Left lung (tissue), 4 donors: ENCODE measurements at regions not wholly inside any gene's neighbourhood (a gene's known extent, or its start where the extent isn't known, plus 50 kb on each side); places are given as distances from the start of the nearest gene placed in this dataset.
"Not testable (repeated sequence)": the region's sequence is repeated elsewhere in the genome, so short reads cannot be mapped to it uniquely, and the experiment has no call there.

Experiments
- ATAC-seq: fragments of 200-7000 bp; cut with Tn5 transposase; one replicate; pipeline ENCODE4 v1.9.1; 2020; ENCODE audit warnings: moderate library complexity
- DNase-seq, 4 donors: peaks; one replicate each; pipeline ENCODE4 v3.0.0-alpha.2; 2013 to 2020
- H3K27ac ChIP-seq, 2 donors: fragments of 200-600 bp; sonication (generic) in 1 of 2; one replicate each; pipeline versions ENCODE4 v1.5.0 to v1.8.0; 2020 to 2021
- H3K27me3 ChIP-seq, 2 donors: fragments of 200-600 bp; sonication (generic) in 1 of 2; one replicate each; pipeline versions ENCODE4 v1.5.0 to v1.8.0; 2020 to 2021
- H3K36me3 ChIP-seq, 2 donors: fragments of 200-600 bp; sonication (generic) in 1 of 2; one replicate each; pipeline versions ENCODE4 v1.5.0 to v1.8.0; 2020 to 2021
- H3K4me1 ChIP-seq, 2 donors: fragments of 200-600 bp; one replicate each; pipeline ENCODE4 v1.8.0; 2021
- H3K4me3 ChIP-seq, 2 donors: fragments of 200-600 bp; sonication (generic) in 1 of 2; one replicate each; pipeline versions ENCODE4 v1.5.0 to v1.8.0; 2020 to 2021; ENCODE audit warnings: mild to moderate bottlenecking in 1 of 2
- H3K9me3 ChIP-seq, 2 donors: fragments of 200-600 bp; sonication (generic) in 1 of 2; one replicate each; pipeline versions ENCODE4 v1.5.0 to v1.8.0; 2020 to 2021
- intact Hi-C, 2 donors: fragments of 100-400 bp; cut with DNase I; formaldehyde crosslinking; loops; one replicate each; pipeline versions ENCODE4 v1.11.2 to v1.14.2; 2022
- TF ChIP-seq, protein P1 (sequence below), 2 donors: fragments of 200-600 bp; sonication (generic) in 1 of 2; IDR thresholded peaks; one replicate each; pipeline versions ENCODE4 v1.5.0 to v1.8.0; 2021; ENCODE audit warnings: antibody characterized with exemption in 2 of 2
- donor health status: DM: no; HTN: yes; CAD: no.
- donor health status: DM: no; HTN: no; CAD: no.

DNA sequence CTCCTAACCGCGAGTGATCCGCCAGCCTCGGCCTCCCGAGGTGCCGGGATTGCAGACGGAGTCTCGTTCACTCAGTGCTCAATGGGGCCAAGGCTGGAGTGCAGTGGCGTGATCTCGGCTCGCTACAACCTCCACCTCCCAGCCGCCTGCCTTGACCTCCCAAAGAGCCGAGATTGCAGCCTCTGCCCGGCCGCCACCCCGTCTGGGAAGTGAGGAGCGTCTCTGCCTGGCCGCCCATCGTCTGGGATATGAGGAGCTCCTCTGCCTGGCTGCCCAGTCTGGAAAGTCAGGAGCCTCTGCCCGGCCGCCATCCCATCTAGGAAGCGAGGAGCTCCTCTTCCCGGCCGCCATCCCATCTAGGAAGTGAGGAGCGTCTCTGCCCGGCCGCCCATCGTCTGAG is 58.8 kb upstream of the ANKRD30BL start:
- ATAC-seq, result not testable (repeated sequence)

DNA sequence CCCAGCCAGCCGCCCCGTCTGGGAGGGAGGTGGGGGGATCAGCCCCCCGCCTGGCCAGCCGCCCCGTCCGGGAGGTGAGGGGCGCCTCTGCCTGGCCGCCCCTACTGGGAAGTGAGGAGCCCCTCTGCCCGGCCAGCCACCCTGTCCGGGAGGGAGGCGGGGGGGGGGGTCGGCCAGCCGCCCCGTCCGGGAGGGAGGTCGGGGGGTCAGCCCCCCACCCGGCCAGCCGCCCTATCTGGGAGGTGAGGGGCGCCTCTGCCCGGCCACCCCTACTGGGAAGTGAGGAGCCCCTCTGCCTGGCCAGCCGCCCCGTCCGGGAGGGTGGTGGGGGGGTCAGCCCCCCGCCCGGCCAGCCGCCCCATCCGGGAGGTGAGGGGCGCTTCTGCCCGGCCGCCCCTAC is 60.1 kb upstream of the ANKRD30BL start:
- not testable (repeated sequence) for H3K27me3 ChIP-seq
- DNase-seq, result peak in 1 of 4 donors; percentile 51

More for the DNA sequence above, 58.8 kb upstream of the ANKRD30BL start:
- DNase-seq, result peak in 1 of 4 donors; percentile 45
- H3K36me3 ChIP-seq, H3K27ac ChIP-seq, H3K4me1 ChIP-seq, intact Hi-C loops, H3K27me3 ChIP-seq, H3K4me3 ChIP-seq, H3K9me3 ChIP-seq: not testable (repeated sequence)

DNA sequence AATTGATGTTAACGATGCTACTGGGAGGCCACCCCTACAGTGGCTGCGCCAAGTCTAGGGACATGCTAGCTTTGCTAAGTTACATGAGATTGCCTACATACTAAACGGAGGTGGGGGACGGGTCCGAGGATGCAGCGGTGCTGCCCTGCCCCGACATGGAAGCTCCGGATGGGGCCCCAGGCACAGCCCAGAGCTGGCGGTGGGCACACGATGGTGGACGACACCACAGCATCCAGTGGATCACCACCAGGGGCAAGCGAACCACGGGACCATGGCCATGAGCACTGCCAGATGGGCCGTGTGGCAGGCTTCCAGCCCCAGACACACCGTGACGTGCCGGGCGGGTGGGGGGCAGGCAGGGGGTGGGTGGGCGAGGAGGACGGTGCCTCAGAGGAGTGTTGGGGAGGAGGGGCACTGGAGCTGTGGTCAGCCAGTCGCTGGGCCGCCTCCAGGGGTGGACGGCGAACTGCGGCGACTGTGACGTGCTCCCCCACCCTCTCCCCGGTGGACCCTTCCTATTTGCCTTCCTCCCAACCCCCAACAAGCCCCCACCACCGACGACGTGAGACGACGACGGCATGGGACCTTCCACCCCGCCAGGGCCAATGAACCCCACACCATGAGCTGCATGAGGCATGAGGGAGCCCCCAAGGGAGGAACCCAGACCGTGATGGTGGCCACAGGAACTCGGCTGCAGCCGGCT is 90.6 kb upstream of the ANKRD30BL start:
- TF ChIP-seq, protein P1, sequence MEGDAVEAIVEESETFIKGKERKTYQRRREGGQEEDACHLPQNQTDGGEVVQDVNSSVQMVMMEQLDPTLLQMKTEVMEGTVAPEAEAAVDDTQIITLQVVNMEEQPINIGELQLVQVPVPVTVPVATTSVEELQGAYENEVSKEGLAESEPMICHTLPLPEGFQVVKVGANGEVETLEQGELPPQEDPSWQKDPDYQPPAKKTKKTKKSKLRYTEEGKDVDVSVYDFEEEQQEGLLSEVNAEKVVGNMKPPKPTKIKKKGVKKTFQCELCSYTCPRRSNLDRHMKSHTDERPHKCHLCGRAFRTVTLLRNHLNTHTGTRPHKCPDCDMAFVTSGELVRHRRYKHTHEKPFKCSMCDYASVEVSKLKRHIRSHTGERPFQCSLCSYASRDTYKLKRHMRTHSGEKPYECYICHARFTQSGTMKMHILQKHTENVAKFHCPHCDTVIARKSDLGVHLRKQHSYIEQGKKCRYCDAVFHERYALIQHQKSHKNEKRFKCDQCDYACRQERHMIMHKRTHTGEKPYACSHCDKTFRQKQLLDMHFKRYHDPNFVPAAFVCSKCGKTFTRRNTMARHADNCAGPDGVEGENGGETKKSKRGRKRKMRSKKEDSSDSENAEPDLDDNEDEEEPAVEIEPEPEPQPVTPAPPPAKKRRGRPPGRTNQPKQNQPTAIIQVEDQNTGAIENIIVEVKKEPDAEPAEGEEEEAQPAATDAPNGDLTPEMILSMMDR (IDR thresholded peaks at IDR 0.05), result no peak

More for the DNA sequence above, 60.1 kb upstream of the ANKRD30BL start:
- H3K36me3 ChIP-seq, H3K9me3 ChIP-seq, ATAC-seq, H3K4me3 ChIP-seq, H3K4me1 ChIP-seq, intact Hi-C loops, H3K27ac ChIP-seq: not testable (repeated sequence)

DNA sequence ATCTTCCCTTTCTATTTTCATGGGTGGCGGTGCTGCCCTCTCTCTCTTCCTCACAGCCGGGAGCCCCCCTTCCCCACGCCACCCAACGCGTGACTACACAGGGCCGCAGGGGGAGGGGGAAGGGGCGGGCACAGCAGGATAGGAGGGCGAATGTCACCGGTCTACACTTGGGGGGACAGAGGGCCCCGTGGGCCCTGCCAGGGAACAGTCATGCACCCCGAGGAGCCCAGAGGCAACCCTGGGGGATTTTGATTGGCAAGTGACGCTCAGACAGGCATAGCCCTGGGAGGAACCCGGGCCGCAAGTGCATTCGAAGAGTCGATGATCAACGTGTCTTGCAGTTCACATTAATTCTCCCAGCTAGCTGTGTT is 91.1 kb upstream of the ANKRD30BL start:
- no peaks in the 10 kb centered on the region for H3K4me1 ChIP-seq
- ATAC-seq (no peak), DNase-seq (peak in 1 of 4 donors; percentile 45)
- H3K27me3 ChIP-seq, result peaks cover 20 to 38% of the 10 kb centered on the region in 2 donors
- H3K27ac ChIP-seq, result no peak overlapping the region
- TF ChIP-seq, protein P1 (IDR thresholded peaks at IDR 0.05), result no peak
- intact Hi-C loops, result no loop called here
- peaks cover 0 to 39% of the 10 kb centered on the region in 2 donors for H3K9me3 ChIP-seq
- H3K4me3 ChIP-seq, result no peak overlapping the region
- H3K36me3 ChIP-seq, result no peaks in the 10 kb centered on the region

More for the DNA sequence above, 90.6 kb upstream of the ANKRD30BL start:
- Histone ChIP-seq H3K27me3 (peaks cover 14 to 32% of the 10 kb centered on the region in 2 donors), H3K27ac (no peak overlapping the region), H3K36me3 (no peaks in the 10 kb centered on the region), H3K9me3 (peaks cover 0 to 39% of the 10 kb centered on the region in 2 donors), H3K4me1 (no peaks in the 10 kb centered on the region), H3K4me3 (no peak overlapping the region)
- DNase-seq (peak in 1 of 4 donors; percentile 60), ATAC-seq (no peak)
- intact Hi-C loops, result no loop called here

DNA sequence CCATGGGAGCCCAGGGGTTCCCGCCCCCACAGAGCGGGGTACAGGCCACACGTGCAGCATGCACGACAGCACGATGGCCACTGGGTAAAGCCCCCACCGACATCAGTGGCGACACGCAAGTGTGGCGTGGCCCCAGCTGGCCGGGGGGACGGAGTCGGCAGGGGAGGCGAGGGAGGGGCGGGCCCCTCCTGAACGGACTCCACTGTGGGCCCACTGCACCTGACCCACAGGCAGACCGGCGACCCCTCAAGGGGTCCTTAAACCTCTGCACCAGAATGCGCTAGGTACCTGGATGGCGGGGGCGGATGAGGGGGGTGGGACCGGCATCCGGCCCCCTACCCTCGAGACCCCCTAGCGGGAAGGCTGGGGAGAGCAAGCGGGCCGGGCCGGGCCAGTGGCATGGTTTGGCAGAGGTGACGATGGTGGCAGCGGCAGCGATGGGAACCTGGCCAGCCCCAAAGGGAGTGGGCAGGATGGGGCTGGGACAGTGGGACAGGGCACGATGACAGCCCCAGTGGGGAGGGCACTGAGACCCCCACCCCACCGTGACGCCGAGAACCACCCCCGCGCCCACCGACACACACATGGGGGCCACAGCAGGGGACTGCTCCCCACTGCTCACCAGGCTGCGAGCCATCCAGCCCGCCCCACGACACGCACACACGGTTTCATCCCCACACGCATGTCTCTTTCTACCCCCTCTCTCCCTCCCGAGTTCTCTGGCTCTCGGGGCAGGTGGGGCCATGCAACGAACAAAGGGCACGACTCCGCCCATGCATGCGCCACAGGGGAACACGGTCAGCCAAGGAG is 91.9 kb upstream of the ANKRD30BL start:
- peaks cover 0 to 35% of the 10 kb centered on the region in 2 donors for H3K9me3 ChIP-seq
- no peak overlapping the region for H3K27ac ChIP-seq
- DNase-seq (peak in 1 of 4 donors; percentile 71), ATAC-seq (no peak)
- intact Hi-C loops, result no loop called here
- no peaks in the 10 kb centered on the region for H3K4me1 ChIP-seq
- TF ChIP-seq, protein P1 (IDR thresholded peaks at IDR 0.05), result no peak
- H3K36me3 ChIP-seq, result no peaks in the 10 kb centered on the region
- peaks cover 26 to 46% of the 10 kb centered on the region in 2 donors for H3K27me3 ChIP-seq
- H3K4me3 ChIP-seq, result no peak overlapping the region

DNA sequence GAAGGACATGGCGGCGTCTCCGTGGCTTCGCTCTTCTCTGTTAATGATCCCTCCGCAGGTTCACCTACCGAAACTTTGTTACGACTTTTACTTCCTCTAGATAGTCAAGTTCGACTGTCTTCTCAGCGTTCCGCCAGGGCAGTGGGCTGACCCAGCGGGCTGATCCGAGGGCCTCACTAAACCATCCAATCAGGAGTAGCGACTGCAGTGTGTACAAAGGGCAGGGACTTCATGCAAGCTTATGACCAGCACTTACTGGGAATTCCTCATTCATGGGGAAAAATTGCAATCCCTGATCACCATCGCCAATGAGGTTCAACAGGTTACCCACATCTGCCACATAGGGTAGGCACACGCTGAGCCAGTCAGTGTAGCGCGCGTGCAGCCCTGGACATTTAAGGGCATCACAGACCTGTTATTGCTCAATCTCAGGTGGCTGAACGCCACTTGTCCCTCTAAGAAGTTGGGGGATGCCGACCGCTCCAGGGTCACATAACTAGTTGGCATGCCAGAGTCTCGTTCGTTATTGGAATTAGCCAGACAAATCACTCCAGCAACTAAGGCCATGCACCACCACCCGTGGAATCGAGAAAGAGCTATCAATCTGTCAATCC is 92.7 kb upstream of the ANKRD30BL start:
- peaks cover 0 to 30% of the 10 kb centered on the region in 2 donors for H3K9me3 ChIP-seq
- peak in 1 of 4 donors; percentile 36 for DNase-seq
- H3K27ac ChIP-seq, H3K36me3 ChIP-seq, H3K4me3 ChIP-seq, intact Hi-C loops, H3K4me1 ChIP-seq, ATAC-seq: not testable (repeated sequence)
- H3K27me3 ChIP-seq, result peaks cover 26 to 53% of the 10 kb centered on the region in 2 donors
